ENCODE measurements at regions not wholly inside any gene's neighbourhood (a gene's known extent, or its start where the extent isn't known, plus 50 kb on each side); places are given as distances from the start of the nearest gene placed in this dataset.

DNA sequence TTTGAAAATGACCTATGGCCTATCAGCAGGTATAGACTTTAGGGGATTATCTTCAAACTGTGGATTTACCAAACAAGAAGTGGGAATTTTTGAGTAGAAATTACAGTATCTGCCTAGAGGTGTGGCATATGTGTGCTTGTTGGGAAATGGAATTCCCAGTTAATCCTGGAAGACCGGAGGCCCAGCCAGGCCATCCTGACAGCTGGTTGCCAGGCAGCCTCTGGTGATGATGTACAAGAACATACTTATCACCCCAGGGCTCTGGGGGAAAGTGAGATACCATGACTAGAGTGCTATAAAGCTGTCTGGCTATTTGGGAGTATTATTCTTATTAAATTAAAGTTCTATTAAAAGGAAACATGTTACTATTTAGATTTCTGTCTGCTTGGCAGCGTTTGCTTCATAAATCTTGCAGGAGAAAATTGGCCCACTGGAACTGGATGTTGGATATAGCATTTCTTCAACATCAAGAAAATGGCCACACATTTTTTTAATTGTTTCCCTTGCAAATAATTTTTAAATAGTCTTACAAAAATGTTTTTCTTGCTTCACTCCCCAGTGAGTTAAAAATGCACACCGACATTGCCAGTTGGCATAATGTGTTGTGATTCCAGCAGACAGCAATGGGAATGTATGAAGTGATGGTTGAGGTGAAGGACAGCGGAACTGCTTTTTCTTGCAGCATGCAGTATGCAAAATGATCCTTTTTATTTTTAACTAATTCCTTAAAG lies 187.8 kb downstream of the MYLK4 start:
- DNase-seq, result no peak

DNA sequence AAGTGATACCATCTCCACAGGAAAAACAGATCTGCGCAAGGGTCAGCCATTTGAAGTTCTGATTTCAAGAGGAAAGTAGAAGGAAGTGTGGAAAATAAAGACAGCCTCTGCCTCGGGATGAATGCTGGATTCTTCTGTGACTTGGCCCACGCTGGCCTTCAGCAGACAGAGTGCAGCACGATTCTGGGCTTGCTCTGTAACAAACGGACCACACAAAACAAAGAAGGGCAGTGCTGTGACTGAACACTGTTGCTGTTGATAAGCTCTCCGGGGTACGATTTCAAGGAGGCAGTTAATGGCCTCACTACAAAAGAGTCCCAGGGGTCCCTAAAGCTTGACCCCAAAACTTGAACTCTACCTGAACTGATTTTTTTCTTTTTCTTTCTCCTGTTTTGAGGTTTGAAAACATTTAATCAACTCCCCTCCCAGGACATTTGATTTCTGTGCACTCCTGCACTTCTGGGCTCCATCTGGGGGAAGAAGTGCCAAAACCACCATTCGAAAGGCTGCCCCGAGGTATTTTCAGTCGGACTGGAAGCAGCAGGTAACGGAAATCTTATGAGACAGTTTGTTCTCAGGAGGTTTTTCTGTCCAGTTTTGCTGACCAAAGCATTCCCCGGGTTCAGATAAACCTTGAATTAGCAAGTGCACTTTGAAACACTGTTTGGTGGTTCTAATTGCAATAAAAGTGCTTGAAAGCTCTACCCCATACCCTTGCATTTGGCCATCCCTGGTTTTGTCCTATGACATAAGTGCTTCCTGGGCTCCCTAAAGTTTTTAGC lies 189.6 kb downstream of the MYLK4 start:
- no peak for DNase-seq

DNA sequence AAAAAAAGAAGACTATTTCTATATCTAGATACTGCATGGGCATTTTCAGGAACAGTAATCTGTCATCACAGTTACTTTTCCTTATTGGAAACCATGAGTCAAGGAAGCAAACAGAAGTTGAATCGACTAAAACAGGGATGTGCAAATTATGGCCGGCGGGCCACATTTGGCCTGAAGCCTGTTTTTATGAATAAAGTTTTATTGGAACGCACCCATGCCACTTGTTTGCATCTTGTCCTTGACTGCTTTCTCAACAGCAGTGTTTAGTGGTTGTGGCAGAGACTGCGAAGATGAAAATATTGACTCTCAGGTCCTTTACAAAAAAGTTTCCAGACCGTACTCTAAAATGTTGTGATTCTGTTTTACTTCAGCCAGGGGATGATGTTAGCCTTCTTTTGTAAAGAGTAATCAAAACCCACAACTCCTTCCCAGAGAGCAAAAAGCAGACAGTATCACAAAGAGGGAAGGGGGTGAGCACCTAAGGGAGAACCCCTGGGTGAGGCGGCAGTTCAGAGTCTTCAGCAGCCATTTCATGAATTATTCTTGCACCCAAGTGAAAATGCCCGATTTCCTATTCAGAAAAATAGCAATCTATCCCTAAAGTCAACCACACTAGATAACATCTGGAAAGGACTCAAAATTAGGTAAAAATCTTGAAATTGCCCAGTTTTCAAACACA lies 190.4 kb downstream of the MYLK4 start:
- no peak for DNase-seq

DNA sequence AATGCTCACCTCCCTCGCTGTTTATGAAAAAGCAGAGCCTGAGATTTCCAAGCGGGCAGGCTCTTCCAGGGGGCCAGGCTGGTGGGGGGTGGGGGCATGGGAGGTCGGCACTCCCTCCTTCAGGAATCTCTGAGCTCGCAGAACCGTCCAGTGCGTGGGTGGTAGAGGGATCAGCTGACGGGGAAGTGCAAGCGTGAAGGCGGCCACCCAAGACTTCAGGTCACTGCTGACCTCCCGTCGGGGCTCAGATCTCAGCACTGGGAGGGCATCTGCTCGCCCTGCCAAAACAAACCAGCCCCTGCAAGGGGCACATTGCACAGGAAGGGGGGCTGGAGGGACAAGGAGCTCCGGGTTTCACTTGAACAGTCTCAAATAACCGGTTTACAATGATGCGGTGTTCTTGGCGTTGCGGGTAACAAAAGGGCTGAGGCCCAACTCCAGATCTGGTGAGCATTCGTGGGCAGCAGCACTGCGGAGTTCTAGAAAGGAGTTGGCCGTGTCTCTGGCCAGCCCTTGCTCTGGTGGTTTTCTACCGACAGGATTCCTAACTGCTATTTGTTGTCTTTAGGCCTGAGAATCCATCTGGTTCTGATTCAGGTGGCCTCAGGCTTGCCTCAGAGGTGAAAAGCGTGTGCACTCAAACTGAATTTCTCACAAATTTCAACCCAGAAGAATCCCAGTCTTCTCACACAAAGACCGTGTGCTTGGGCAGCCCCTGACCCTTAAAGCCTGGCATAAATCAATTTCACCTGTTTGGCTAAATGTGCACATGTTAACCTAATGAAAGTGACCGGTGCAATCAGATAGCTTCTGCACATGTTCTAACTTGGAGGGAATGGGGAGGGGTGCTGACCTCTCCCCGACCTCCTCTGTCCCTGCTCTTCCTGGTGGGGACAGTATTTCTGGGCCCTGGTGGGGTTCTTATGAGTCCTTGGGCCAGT lies 191.6 kb downstream of the MYLK4 start:
- no peak for DNase-seq

DNA sequence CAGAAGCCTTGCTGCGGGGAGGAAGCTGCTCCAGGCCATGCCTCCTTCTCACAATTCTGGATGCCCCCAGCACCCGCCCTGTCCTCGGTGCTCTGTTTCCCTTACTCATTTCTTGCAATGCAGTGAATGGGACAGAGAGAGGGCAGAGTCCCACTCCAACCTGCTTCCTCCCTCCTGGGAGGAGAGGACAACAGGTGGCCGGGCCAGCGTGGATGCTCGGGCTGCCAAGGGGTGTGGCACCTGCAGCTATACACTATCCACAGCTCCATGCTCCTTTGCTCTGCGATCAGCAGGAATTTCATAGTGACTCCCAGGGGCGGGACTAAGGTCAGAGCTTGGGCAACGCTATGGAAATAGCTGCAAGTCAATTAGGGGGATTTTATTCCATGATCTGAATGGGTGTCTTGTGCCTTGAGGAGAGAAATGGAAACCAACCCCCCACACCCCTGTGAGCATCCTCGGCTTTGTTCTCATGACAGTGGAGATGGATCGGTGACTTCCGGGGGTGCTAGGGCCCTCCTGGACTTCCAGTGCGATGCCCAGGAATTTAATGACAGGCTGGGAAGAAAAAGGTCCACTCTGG lies 192.5 kb downstream of the MYLK4 start:
- DNase-seq, result no peak

DNA sequence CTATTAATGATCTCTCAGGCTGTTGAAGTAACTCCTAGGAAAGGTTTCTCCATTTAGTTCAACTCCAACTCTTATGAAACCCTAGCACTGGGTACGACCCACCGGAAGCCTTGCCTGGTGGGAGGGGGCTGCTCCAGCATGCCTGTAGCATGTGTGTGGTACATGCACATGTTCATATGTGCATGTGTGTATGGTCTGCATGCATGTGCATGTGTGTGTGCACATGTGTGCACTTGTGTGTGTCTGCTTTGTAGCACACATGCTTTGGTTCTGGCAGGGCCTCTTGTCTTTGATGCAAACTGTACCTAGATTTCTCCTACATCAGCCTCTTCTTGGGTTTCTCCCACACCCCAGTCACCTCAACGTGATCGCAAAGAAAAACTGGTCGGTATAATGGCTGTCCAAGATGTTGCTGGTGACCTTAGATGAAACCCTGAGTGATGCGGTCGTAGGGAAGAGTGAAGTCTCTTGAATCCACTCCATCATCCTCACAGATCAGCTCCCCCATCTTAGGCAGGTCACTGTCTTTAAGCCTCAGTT lies 193.5 kb downstream of the MYLK4 start:
- no peak for DNase-seq

DNA sequence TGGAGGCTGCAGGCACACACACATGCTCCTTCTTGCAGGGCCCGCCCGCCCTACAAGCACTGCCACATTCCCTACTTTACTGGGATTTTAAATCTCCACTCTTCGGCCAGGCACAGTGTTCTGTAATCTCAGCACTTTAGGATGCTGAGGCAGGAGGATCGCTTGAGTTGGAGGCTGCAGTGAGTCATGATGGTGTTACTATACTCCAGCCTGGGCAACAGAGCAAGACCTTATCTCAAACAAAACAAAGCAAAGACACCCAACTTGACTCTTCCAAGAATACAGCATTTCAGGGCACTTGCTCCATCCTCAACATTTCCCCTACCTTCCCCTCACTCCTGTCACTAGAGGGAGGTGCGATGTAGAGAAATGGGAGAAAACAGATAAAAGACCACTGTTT lies 194.0 kb downstream of the MYLK4 start:
- no peak for DNase-seq

DNA sequence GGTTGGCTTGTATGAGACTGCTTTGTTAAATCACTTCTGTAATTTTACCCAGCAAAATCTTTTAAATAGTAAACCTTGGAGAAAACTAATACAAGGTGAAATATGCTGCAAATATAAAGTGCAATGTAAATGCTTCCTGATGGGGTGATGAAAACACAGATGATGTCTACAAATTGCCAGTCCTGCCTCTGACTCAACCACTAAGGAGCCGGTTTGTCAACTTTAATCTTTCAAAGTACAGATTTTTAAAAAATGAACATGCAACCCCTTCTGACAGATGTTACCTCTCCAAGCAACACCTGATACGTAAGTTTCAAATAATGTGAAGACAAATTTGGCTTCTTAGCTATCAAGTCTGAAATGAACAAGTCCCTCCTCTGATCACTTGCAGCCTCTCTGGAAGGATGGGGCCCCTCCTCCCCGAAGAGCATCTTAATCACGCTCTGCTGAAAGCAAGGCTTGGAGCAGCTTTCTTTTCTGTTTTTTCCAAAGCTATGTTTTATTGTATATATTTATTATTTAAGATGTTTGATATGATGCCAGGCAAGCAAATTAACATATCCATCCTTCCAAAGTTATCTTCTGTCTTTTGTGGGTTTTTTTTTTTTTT lies 196.0 kb downstream of the MYLK4 start:
- no peak for DNase-seq

DNA sequence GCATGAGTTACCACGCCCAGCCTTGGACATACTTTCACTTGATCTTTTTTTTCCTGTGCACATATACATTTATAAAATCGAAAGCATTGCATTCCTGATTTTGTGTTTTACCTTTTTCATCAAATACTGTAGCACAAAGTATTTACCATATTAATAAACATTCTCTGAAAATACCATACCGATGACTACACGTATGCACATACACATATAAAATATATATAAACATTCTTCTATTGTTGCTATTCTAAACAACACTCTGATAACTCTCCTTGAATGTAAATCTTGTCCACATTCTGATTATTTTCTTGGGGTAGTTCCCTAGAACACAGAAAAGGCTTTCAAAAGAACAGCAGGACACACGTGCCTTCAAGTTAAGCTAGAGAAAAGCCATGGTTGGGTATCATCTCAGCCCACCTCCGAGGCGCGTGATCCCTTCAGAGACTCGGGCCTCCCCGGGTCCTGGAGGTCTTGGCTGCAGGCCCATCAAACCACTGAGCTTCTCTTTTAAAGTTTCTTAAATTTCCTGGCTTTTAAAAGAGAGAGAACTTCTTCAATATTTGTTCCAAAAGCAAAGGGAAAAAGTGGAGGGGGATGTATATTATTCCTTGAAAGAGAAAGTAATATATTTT lies 198.1 kb downstream of the MYLK4 start:
- DNase-seq, result no peak

DNA sequence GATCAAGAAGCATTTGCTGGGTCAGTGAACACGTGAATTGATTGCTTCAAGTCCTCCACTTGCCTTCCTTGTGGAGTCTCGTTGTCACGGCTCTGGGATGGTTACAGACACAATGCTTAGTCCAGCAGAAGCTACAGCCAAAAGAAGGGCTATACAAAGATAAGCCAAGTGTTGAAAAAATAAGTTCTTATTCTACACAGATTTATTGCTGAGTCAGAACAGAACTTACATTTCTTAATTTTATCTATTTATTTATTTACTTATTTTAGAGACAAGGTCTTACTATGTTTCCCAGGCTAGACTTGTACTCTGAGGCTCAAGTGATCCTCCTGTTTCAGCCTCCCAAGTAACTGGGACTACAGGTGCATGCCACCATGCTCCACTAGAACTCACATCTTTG lies 199.0 kb downstream of the MYLK4 start:
- no peak for DNase-seq

DNA sequence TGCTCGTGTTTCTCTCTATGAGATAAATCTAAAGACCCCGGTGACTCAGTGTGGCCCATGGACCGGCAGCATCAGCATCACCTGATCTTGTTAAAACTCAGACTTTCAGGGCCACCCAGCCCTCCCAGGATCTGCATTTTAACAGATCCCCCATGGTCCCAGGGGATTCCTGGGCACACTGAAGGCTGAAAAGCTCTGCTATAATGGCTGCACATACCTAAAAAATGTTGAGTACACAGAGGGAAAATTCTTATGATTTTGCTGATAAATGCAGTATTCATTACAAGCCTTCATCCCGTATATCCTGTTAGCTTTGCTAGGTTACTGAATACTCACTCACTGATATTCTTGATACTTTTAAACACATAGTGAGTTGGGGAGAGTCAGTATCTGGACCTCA lies 200.5 kb downstream of the MYLK4 start:
- no peak for DNase-seq

DNA sequence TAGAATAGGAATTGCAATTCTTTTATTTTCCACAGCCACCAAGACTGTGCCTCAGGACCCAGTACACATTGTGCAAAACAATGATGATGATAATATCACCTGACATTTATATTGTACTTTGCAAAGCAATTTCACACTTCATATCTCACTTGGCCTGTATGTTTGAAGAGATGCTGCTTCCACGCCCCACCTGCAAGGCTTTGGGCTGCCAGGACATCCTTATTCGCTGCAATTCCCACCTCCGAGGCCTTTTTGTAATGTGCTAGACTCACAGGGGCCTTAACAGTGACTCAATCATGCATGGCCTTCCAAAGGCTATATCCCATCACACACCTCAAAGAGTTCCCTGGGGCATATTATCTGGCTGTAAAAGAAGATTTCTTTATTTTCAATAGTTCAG lies 200.9 kb downstream of the MYLK4 start:
- DNase-seq, result no peak

DNA sequence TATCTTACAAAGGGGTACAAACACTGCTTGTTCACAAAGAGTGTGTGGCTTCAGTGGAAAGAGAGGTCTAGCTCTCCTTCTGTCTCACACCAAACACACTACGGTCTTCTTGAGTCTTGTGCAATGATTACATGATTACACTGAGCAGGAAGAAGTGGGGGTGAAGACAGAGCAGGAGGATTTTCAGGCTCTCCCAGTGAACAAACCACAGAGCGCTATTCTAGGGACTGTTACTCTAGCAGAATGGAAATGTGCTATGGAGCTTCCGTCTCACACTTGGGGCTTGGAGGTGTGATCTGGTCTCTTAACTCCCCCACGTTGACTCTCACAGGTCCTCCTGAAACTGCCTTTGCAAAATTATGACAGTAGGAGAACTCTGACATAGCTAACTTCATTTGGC lies 203.4 kb downstream of the MYLK4 start:
- no peak for DNase-seq

DNA sequence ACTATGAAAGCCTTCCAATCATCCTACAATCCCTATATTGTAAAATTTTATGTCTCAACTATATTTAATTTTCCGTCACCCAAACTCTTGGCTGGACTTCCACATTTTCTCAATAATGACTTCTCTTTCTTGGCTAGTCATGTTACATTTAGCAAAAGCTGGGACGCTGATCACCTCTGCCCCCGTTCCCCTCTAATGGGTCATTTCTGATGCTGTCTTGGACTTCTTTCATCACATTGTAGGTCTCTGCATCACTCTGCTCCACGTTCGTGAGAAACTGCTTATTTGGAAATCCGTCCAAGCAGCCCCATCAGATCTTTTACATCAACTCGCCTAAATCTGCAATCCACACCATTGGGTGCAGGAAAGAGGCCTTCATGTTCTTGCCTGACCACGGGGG lies 203.8 kb downstream of the MYLK4 start:
- no peak for DNase-seq

DNA sequence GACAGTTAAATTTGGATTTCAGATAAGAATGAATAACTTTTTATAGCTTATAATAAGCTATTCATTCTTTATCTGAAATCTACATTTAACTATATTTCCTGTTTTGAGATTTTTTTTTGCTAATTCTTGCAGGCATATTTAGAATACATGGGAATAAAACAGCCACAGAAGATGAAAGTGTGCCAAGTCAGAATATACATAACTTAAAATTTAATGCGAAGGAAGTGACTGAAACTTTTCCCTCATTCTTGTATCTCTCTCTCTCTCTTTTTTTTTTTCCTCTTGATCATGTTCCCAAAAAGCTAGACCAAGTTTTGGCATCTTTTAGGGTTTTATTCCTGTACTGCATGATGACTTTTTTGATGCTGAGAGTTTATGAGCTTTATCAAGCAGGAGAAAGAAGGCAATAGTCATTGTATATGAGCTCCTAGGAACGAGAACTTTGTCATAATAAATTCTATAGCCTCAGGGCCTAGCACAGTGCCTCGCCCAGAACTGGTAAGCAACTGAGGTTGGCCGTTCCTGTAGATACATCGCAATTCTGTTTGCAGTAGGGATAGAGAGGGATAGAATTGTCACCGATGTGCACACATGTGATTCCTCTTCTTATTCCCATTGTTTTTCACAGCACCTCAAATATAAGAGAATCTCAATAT lies 205.2 kb downstream of the MYLK4 start:
- DNase-seq, result no peak

DNA sequence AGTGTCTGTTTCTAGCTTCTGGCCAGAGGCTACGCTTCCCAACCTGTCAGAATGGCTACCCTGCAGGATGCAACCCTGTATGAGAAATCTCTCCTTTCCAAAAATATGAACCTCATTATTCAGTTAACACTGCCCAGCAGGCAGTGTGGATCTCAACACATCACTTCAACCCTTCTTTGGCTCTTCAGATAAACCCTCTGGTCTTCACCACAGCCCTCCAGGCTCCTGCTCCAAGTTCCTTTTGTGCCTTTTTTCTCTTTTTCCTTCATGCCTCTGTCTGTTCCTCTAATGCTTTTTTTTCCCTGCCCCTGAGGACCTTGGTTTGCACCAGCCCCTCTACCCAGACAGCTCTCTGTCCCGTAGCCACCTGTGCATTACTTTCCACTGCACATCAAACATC lies 207.4 kb downstream of the MYLK4 start:
- no peak for DNase-seq

DNA sequence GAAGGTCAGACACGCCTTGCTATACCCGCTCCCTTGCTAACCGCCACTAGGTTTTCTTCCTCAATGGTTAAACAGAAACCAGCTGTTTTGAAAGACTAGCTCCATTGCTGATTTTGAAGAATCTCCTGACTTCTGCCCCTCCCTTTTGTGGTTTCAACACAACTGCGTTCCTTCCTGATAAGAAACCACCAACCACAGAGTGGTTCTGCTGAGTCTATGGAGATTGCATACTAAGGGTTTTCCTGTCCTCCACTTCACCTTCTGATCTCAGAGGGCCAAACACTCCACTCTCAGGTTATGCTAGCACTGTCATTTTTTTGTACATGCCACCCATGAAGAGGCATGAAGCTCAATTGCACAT lies 207.9 kb downstream of the MYLK4 start:
- DNase-seq, result peak; percentile 54

DNA sequence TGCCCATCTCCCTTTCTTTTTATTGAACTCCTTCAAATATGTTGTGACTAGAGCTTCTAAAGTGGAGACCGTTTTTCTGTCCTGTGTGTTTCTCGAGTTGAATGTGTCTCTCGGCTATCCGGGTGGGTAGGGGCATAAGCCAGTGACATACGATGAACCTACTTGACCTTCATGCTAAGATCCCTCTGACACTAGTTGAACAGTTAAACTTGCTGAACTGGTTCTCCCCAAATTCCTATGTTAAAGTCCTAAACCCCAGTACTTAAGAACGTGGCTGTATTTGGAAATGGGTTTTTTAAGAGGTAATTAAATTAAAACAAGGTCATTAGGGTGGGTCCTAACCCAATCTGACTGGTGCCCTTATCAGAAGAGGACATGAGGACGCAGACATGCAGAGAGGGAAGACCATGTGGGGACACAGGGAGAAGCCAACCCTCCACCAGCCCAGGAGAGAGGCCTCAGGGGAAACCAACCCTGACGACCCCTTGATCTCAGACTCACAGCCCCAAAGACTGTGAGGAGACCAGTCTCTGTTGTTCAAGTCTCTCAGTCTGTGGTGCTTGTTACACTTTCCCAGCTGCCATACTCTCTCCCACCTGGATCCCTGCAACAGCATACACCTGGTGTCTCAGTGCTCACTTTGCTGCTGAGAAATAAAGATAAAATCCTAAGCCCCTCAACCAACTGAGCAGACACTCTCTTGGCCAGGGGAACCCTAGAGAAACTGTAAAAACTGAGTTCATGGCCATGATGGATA lies 208.4 kb downstream of the MYLK4 start:
- DNase-seq, result no peak

DNA sequence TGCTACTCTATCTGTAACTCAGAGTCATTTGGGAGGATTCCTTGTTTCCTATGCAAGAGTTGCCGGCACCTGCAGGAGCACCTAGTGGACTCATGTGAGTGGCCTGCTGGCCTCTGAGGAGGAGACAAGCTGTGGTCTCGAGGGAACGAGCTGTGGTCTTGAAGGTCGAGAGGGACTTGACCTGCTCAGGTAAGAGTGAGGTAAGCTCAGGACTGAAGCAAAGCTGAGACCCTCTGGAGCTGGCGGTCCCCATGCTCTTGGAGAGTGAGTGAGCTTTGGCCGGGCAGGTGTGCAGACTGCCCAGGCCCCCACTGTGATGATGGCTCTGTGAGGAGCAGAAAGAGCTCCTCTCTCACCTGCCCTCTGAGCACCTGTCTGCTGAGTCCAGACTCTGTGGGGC lies 214.3 kb downstream of the MYLK4 start:
- no peak for DNase-seq

DNA sequence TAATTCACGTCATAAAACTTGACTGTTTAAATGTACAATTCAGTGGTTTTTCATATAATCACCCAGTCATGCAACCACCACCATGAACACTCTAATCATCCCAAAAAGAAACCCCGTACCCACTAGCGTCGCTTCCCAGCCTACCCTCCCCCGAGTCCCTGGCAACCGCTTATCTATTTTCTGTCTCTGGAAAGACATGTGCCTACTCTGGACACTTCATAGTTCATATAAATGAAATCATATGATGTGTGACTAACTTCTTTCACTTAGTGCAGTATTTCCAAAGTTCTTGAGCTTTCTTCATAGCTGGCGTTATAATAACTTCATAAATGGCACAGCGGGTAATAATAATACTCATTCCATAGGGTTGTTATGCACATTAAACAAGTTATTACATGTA lies 215.2 kb downstream of the MYLK4 start:
- no peak for DNase-seq
